Uterus (tissue), 2 donors: ENCODE measurements at regions not wholly inside any gene's neighbourhood (a gene's known extent, or its start where the extent isn't known, plus 50 kb on each side); places are given as distances from the start of the nearest gene placed in this dataset.

Experiments
- CTCF ChIP-seq, 4 experiments: fragments of 200-600 bp in 2 of 4; fragments of 450-650 bp in 2 of 4; sonication (generic) in 2 of 4; IDR thresholded peaks; one replicate each; pipeline ENCODE4 v1.5.1; 2016 to 2019; ENCODE audit warnings: antibody characterized with exemption in 4 of 4, mild to moderate bottlenecking in 2 of 4, moderate library complexity in 1 of 4
- POLR2A ChIP-seq, 2 donors: fragments of 450-650 bp; IDR thresholded peaks; one replicate each; pipeline ENCODE4 v1.6.1; 2016; ENCODE audit warnings: antibody characterized with exemption in 2 of 2, mild to moderate bottlenecking in 1 of 2, moderate library complexity in 1 of 2

- TF ChIP-seq CTCF (IDR thresholded peaks at IDR 0.05) (no peak), POLR2A (IDR thresholded peaks at IDR 0.05) (no peak)
These were observed 196.4 kb upstream of the G2E3 start for GRCh38 chr14:30362369-30363218.
